Prostate gland (tissue), 2 donors: ENCODE measurements at regions not wholly inside any gene's neighbourhood (a gene's known extent, or its start where the extent isn't known, plus 50 kb on each side); places are given as distances from the start of the nearest gene placed in this dataset.

ENCODE experiments used
- CTCF ChIP-seq, 4 experiments: fragments of 200-600 bp in 2 of 4; fragments of 450-650 bp in 2 of 4; sonication (generic) in 2 of 4; IDR thresholded peaks; 1 replicate in 3 of 4; 2 replicates in 1 of 4; pipeline ENCODE4 v1.5.1; 2016 to 2019; ENCODE audit warnings: antibody characterized with exemption in 4 of 4, mild to moderate bottlenecking in 2 of 4, moderate library complexity in 2 of 4
- POLR2A ChIP-seq: fragments of 450-650 bp; IDR thresholded peaks from one replicate; pipeline ENCODE4 v1.6.1; 2016; ENCODE audit warnings: antibody characterized with exemption, mild to moderate bottlenecking

- TF ChIP-seq POLR2A (no peak), CTCF (IDR thresholded peaks at IDR 0.05) (no peak)
These were observed 905.7 kb downstream of the PLA2G4A start for GRCh38 chr1:187734427-187734826.
